Loucy (cell line): ENCODE measurements at regions not wholly inside any gene's neighbourhood (a gene's known extent, or its start where the extent isn't known, plus 50 kb on each side); places are given as distances from the start of the nearest gene placed in this dataset.

Experiments used
- CTCF ChIP-seq: fragments of 200-600 bp; sonication (generic); conservative IDR thresholded peaks from 2 replicates; pipeline ENCODE4 v1.5.1; 2014; ENCODE audit warnings: mild to moderate bottlenecking, antibody characterized with exemption, low read length
- EZH2phosphoT487 ChIP-seq: fragments of 200-600 bp; IDR thresholded peaks from 2 replicates; pipeline ENCODE4 v1.6.1; 2018; ENCODE audit warnings: antibody characterized with exemption, mild to moderate bottlenecking, moderate library complexity, borderline replicate concordance

GRCh38 chr10:65265451-65265954 lies 1660.3 kb upstream of the LRRTM3 start:
- TF ChIP-seq CTCF (no peak), EZH2phosphoT487 (no peak)
